GM19239 (cell line): ENCODE measurements at regions not wholly inside any gene's neighbourhood (a gene's known extent, or its start where the extent isn't known, plus 50 kb on each side); places are given as distances from the start of the nearest gene placed in this dataset.

Experiments
- DNase-seq: peaks from one replicate; pipeline ENCODE4 v3.0.0; 2011; ENCODE audit warnings: low spot score; ENCODE audit not compliant: insufficient read length
- FAIRE-seq: peaks from 2 replicates; lab custom pipeline; 2011; peaks lifted over from hg19 to GRCh38; lab: Jason Lieb, UNC

- no peak for FAIRE-seq
- no peak for DNase-seq
Observed at GRCh38 chr15:93282808-93283207, 193.8 kb upstream of the RGMA start.

- no peak for FAIRE-seq
Observed at GRCh38 chr15:93278783-93279182, 189.8 kb upstream of the RGMA start.

GRCh38 chr15:93278006-93278405 is 189.0 kb upstream of the RGMA start:
- FAIRE-seq (no peak), DNase-seq (no peak)

More at GRCh38 chr15:93278783-93279182, 189.8 kb upstream of the RGMA start:
- DNase-seq, result no peak

- DNase-seq (no peak), FAIRE-seq (no peak)
Observed at GRCh38 chr15:93274257-93274656, 185.2 kb upstream of the RGMA start.

GRCh38 chr15:93271871-93272270 is 182.9 kb upstream of the RGMA start:
- FAIRE-seq (no peak), DNase-seq (no peak)

- no peak for DNase-seq
- no peak for FAIRE-seq
Observed at GRCh38 chr15:93270937-93271467, 182.0 kb upstream of the RGMA start.

DNA sequence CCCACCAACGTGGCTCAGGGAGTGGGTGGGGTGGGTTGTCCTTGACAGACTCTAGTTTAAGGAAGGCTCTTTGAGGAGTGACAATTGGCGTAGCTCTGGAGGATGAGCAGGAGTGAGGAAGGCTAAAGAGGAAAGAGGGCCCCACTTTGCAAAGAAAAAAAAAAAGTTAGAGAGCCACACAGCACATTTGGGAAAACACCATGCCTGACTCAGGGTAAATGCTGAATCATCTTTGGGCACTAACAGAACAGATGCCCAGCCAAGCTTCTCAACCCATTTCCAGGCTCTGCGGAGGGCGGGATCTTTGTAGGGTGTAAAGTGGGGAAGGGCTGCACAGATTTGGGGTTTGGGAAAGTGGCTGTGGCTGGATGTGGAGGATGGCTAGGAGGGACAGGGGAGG is 179.1 kb upstream of the RGMA start:
- DNase-seq (no peak), FAIRE-seq (no peak)

GRCh38 chr15:93266291-93266690 is 177.3 kb upstream of the RGMA start:
- no peak for FAIRE-seq
- DNase-seq, result no peak

DNA sequence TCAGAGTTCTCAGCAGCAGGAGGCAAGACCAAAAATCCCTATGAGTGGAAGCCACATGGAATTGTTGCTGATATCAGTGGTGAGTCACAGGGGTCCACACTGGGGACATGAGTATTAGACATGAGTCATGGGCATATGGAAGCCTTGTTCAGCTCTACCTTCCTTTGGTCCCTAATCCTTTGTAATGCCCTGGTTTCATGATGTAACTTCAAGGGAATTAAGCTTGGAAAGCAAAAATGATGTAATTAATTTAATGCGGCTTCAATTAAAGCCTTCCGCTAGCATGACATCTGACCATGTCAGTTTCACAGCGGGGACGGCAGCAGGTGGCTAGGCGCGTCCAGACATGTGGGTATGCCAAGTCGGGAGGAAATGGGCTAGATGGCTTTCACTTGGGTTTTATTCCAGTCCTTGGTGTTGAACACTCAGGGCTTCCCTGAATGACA is 176.1 kb upstream of the RGMA start:
- FAIRE-seq (no peak), DNase-seq (no peak)

GRCh38 chr15:93261845-93262244 is 172.8 kb upstream of the RGMA start:
- no peak for FAIRE-seq
- no peak for DNase-seq

- no peak for FAIRE-seq
- no peak for DNase-seq
Observed at GRCh38 chr15:93257920-93258319, 168.9 kb upstream of the RGMA start.

DNA sequence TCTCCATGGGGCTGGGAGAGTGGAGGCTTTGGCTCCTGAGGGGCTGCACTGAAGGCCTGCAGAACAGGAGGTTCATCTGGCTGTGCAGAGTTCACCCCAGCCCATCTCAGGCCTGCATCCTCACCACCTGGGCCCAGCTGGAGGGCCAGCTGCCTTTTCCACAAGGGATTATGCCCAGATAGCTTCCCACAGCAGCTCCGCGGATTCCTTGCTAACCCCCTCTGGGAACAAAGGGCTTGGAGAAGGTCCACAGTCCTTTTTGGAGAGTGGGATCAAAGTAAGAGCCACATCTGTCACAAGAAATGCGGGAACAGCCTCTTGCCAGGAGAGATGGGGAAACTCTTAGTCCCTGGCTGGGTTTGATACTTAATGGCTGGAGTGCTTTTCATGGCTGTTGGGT is 164.7 kb upstream of the RGMA start:
- no peak for FAIRE-seq
- no peak for DNase-seq

DNA sequence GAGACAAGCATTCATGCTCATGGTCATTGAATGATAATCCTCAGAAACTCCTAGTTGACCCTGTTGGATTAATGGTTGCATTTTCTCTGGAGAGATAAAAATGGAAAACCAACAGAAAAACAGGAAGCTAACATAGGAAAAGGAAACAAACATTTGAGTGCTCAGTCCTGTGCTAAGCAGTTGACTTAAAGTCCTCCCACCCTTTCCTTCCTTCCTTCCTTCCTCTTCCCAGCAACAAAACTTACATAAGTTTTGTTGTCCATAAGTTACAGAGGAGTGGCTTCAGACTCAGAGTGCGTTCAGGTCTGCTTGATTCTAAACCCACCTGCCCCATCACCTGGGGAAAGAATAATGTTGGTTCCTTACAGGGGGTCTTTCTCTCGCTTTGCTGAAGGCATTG is 163.8 kb upstream of the RGMA start:
- no peak for DNase-seq
- FAIRE-seq, result no peak

DNA sequence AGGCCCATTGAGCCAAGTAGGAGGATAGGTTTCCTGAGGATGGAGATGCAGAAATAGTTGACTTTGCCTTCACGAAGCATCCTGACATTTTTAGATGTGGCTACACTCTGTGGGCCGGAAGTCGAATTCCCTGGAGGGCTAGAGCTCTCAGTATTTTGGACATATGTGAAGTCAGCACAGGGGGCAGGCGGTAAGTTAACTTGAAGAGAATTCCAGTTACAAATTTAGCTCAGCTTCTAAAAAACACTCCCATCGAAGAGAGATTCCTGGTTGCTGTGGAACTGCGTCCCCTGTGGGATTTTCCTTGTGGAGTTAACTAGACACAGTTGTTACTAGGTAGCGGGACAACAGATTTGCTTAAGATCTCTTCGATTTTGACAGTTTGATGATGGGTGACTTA is 161.9 kb upstream of the RGMA start:
- DNase-seq (no peak), FAIRE-seq (no peak)

DNA sequence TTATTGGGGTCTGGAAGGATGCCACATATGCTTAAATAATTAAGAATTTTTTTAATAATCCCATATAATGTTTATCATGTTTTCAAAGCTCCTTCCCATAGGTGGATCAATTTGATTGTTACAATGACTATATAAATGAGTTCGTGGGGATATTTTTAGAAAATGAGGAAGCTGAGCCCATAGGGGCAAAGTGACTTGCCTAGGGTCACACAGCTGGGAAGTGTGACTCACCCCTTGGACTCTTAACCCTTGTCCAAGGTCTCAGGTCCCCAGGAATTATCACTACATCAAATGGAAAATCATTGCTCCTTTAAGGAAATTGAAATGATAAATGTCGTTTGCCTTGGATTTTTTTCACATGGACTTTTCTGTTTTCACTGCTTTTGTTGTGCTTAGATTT is 161.2 kb upstream of the RGMA start:
- FAIRE-seq (no peak), DNase-seq (no peak)

DNA sequence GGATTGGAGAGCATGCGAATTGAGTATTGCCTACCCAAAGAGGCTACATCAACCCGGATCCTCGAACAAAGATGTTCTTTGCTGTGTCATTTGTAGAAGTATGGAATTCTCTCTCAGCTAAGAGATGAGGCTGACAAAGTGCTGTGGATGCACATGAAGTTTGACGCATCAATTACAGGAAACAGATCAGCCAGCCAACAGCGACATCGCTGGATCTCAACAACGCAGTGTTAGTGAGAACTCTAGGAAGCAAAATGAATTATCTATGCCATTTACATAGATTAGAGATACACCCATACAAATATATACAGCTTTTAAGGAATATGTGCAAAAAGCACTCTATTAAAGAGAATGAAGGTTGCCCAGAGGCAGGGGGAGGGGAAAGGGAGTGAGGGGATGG is 160.6 kb upstream of the RGMA start:
- DNase-seq (no peak), FAIRE-seq (no peak)

DNA sequence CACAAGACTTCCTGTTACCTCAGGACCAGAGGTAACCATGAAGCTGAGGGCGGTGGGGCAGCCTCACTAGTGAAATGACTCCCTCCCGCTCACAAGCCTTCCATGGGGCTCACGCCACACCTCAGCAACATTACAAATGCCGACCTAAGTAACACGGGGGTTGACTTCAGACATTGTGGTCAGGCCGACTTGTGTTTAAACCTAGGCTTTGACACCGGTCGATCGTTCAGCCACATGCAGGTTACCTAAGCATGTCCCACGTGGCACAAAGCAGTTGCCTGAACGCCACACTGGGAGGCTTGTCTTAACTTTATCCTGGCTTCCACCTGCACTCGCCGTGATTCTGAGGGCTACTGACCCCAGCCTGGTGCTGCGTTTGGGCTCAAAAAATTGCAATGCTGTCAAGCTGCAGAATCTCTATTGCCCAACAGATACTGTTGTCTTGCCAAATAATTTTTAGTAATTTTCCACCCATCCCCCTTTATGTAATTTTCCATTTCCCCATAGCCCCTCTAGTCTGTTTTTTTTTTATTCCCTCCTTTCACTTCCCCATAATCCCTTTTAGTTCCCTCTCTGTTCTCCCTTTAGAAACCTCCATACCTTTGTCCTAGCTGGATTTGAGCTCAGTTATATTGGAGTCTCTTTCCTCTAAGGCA is 158.6 kb upstream of the RGMA start:
- DNase-seq (no peak), FAIRE-seq (no peak)

DNA sequence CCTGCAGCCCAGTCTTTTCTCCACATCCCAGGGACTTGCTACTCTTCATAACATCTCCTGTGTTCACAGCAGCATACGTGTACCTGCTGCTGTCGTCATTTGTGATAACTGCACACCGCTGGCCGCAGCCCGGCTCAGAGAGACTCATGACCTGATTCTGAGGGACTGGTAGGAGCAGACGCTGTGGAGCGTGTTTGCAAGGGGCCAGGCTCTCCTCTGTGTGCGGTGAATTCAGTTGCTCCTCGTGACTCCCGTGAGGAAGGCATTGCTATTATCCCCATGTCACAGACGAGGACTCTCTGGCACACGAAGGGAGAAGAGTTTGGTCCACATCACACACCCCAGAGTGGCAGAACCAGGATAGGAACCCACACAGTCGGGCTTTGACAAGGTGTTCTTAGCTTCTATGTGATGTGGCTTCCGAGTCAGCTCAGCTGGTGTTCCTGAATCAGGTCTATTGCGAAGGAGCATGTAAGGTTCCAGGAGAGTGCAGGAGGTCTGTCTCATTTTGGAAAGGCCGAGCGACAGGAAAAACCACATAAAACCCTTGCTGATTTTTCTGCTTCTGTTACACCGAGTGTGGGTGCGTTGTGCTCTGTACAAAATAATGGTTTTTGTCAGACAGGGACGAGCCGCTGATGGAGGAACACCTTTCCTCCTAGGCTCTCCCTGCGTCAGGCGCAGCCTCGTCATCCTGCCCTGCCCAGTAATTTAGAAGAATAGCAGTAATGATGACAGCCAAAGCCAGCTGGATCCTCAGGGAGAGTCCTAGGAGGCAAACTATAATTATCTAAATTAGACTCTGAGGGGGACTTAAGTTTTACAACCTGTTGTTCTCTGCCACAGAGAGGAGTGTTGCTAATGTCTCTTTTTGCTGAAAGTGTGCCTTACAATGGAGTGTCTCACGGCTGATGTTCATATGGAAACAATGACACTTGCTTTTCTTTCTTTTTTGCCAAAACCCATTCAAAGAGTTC is 157.5 kb upstream of the RGMA start:
- FAIRE-seq, result peak; percentile 26

GRCh38 chr15:93245661-93246042 is 156.6 kb upstream of the RGMA start:
- FAIRE-seq, result no peak
- DNase-seq, result no peak

More for the DNA sequence above, 157.5 kb upstream of the RGMA start:
- no peak for DNase-seq

- no peak for FAIRE-seq
Observed at GRCh38 chr15:93244696-93245660, 156.0 kb upstream of the RGMA start.

More at GRCh38 chr15:93244696-93245660, 156.0 kb upstream of the RGMA start:
- no peak for DNase-seq
